GM21360 (cell line): ENCODE measurements at regions not wholly inside any gene's neighbourhood (a gene's known extent, or its start where the extent isn't known, plus 50 kb on each side); places are given as distances from the start of the nearest gene placed in this dataset.
"Not testable (repeated sequence)": the region's sequence is repeated elsewhere in the genome, so short reads cannot be mapped to it uniquely, and the experiment has no call there.

Source experiments
- ATAC-seq: cut with Tn5 transposase; IDR thresholded peaks from one replicate; pipeline ENCODE4 v1.9.1; 2021; ENCODE audit warnings: mild to moderate bottlenecking, moderate library complexity; ENCODE audit not compliant: unreplicated experiment

DNA sequence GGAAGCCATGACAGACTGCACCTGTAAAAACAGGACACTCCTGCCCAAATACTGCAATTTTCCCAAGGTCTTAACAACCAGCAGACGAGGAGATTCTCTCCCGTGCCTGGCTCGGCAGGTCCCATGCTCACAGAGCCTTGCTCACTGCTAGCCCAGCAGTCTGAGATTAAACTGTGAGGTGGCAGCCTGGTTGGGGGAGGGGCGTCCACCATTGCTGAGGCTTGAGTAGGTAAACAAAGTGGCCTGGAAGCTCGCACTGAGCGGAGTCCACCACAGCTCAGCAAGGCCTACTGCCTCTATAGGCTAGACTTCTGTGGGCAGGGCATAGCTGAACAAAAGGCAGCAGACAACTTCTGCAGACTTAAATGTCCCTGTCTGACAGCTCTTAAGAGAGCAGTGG, 80.3 kb downstream of the ANXA5 start:
- ATAC-seq, result not testable (repeated sequence)

GRCh38 chr4:121614101-121614500, 82.7 kb downstream of the ANXA5 start:
- no peak for ATAC-seq

GRCh38 chr4:121599049-121599448, 97.7 kb downstream of the ANXA5 start:
- no peak for ATAC-seq

GRCh38 chr4:121597346-121597934, 99.3 kb downstream of the ANXA5 start:
- ATAC-seq, result peak; percentile 94

DNA sequence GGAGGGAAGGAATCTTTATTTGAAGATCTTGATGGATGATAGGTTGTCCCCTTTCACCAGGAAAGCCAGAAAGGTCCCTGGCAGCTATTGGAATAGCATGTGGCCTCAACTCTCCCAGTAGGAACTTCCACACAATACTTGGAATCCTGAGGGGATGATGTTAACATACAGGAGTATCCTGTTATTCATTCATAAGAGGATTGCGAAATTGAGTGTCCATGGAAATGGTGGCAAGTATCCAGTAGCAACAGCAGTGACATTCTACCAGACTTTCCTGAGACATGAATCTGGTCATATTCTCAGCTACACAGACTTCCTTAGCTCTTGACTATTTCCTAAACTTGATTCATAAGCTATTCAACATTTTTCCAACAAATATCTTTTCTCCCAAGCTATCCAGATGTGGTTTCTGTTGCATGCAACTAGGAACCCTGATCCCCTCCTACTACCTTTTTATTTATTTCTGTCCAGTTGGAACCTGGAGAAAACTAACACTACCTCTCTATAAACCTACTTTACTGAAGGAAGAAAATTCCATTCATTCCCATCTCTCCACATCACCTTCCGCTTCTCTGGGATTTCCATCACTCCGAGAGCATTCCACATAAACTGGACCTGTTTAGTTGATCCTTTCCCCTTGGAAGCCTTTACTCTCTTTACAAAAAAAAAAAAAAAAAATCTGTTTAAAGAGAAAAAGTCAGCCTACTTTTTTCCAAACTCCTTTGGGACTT, 101.8 kb downstream of the ANXA5 start:
- ATAC-seq, result no peak

GRCh38 chr4:121593760-121594159, 103.0 kb downstream of the ANXA5 start:
- ATAC-seq, result no peak

DNA sequence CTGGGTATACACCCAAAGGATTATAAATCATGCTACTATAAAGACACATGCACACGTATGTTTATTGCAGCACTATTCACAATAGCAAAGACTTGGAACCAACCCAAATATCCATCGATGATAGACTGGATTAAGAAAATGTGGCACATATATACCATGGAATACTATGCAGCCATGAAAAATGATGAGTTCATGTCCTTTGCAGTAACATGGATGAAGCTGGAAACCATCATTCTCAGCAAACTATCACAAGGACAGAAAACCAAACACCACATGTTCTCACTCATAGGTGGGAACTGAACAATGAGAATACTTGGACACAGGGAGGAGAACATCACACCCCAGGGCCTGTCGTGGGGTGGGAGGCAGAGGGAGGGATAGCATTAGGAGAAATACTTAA, 104.5 kb downstream of the ANXA5 start:
- not testable (repeated sequence) for ATAC-seq

DNA sequence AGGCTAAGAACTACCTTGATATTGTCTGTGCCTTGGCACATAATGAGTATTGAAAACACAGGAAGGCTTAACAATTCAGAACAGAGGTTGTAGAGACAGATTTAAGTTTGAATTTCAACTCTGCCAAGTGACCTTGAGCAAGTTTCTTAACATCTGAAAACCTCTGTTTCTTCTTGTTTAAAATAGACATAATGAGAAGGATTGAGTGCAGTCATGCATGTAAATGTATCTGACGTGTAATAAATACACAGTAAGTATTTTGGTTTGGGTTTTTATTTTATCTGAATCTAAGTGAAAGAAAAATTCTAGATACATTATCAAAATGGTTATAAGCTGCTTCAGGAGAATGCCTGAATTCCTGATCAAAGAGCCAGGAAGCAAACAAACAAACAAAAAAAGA, 111.9 kb downstream of the ANXA5 start:
- no peak for ATAC-seq

DNA sequence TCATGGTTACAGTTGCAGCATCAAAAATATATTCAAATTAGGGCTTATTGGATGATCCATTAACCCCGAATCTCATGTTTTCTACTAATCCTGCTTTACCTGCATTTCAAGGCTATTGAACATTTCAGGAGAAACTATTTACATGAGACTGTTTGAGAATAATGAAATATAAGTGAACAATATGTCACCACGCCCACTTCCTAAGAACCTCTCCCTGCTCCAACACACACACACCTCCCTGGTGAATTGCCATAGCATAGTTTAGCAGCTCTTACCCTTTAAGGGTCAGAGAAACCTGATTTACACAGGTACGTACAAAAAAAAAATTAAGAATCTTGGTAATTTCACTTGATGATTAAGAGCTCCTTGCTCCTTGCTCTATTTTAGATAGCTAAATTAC, 113.4 kb downstream of the ANXA5 start:
- no peak for ATAC-seq

DNA sequence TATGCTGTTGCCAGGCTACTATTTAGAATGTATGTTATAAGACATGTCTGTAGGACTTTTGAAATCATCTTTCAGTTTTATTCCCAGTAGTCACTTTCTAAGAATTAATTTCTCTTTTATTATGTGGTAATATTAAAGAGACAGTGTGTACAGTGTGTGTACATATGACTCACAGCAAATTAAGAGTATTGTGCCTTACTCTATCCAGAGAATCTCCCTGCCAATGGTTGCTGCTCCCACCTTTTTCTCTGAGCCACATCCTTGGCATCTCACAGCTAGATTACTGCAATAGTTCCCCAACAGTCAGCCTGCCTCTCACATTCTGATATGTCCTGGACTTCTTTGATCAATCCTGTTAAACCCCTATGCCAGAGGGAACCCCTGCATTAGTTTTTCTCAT, 114.5 kb downstream of the ANXA5 start:
- no peak for ATAC-seq

GRCh38 chr4:121575392-121575791, 121.4 kb downstream of the ANXA5 start:
- ATAC-seq, result not testable (repeated sequence)

- ATAC-seq, result no peak
Measured at GRCh38 chr4:121574618-121575017, 122.2 kb downstream of the ANXA5 start.

DNA sequence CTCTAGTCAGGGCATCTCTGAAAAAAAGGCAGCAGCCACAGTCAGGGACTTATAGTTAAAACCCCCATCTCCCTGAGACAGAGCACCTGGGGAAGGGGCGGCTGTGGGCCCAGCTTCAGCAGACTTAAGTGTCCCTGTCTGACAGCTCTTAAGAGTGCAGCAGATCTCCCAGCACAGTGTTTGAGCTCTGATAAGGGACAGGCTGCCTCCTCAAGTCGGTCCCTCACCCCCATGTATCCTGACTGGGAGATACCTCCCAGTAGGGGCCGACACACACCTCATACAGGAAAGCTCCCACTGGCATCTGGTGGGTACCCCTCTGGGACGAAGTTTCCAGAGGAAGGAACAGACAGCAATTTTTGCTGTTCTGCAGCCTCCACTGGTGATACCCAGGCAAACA, 129.0 kb downstream of the ANXA5 start:
- no peak for ATAC-seq

DNA sequence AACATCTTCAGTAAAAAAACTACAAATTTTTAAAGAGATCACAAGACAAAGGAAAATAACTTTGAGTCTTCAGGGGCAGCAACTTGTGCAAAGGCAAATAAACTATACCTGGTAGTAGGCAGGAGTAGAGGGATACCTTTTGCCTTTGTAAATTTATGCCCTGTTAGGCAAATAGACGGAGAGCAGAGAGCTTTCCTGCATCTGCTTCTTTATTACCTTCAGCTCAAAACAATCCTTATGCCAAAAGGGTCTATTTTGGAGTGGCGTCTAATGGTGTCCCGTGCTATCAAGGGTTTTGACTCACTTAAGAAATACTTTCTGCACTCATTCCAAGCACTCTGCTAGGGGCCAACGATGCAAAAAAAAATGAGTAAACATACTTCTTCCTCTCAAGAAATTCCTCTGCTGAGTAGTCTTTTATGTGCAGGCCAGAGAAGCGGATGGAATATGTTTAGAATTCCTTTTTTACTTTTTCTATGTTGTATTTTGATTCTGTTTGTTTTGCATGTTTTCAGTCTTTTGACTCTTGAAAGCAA, 131.9 kb downstream of the ANXA5 start:
- ATAC-seq, result no peak

- ATAC-seq, result no peak
Measured at GRCh38 chr4:121562811-121563210, 134.0 kb downstream of the ANXA5 start.

DNA sequence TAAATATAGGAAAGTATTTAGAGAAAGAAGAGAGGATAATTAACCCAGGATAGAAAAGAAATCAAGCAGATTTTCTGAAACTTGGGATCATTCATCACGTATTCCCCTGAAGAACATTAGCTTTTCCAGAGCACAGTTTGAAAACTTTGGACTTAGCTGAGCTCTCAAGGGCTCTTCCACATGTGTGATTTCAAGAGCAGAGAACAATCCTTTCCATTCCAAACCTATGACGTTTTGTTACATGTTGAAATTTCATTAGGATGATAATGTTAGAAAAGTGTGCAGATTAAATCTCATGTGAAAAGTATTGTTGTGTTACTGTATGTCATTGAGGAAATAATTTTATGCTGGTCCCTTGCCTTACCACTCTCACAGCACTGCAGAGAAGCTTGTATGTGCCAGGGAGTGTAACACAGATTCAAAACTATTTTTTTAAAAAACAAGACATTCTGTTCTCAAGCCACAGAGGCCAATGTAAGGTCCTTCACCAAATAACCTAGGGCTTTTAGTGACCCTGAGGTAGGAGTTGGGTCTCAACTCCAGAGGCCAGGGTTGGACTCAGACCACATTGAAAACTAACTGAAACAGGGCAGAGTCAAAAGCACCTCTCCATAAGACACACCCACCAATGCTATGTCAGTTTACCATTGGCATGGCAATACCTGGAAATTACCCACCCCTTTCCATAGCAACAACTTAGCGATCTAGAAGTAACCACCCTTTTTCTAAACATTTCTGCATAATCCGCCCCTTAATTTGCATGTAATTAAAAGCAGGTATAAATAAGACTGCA, 141.3 kb downstream of the ANXA5 start:
- no peak for ATAC-seq

GRCh38 chr4:121554382-121554781, 142.4 kb downstream of the ANXA5 start:
- no peak for ATAC-seq

DNA sequence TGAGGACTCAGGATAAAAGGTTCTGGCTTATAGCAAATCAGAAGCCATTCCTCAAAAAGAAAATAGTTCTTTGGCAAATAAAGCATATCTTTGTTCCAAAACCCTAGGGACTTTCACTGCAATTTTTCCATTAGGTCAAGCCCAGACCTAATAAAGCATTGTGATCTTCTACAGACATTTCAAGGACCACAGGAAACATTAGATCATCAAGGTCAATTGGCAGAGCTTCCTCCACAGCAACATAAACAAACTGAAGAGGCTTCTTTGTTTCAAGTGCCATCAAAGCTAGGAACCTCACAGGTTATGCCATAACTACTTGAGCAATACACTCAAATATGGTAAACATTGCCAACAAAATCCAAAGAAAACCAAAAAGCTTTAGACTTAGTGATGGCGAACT, 144.9 kb downstream of the ANXA5 start:
- no peak for ATAC-seq

GRCh38 chr4:121551271-121551670, 145.5 kb downstream of the ANXA5 start:
- no peak for ATAC-seq

GRCh38 chr4:121541696-121542095, 155.1 kb downstream of the ANXA5 start:
- no peak for ATAC-seq

GRCh38 chr4:121535351-121535750, 154.5 kb upstream of the QRFPR start:
- ATAC-seq, result no peak

DNA sequence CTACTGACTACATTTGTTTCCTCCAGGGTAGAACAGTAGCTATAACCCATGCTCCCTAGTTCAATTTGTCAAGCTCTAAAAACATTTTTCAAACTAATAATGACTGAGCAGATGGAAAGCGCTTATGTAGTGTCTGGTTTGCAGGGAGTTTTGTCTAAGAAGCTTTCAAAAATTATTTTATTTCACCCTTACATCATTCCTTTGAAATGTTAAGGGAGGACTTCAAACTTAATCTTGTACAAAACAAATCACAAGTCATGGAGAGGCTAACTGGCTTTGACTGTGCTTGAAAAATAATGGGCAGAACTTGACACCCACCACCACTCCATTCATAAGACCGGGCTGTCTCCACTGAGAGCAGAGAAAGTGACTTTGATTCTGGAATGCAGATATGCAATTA, 153.4 kb upstream of the QRFPR start:
- ATAC-seq, result no peak
